ENCODE measurements at regions not wholly inside any gene's neighbourhood (a gene's known extent, or its start where the extent isn't known, plus 50 kb on each side); places are given as distances from the start of the nearest gene placed in this dataset.
"Not testable (repeated sequence)": the region's sequence is repeated elsewhere in the genome, so short reads cannot be mapped to it uniquely, and the experiment has no call there.

DNA sequence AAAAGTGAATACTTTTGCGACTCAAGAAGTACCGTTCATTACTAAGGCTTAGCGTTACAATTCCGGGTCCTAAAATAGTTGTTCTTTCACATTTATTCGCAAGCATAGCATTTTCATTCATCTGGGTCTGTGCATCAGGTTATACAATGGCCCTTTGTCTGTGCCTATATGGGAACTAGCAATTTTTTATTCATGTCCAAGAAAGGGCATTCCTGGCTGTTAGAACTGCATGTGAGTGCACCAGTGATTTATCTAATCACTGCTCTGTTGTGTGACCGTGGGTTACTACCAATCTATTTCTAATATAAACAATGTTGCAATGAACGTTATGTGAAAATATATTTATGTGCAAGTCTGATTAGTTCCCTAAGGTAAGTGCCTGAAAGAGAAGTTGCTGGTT is 63.8 kb downstream of the SPANXA1 start:
- POLR2A ChIA-PET, H3K4me1 Mint-ChIP-seq, H3K9me3 Mint-ChIP-seq, H3K36me3 Mint-ChIP-seq, H3K4me3 Mint-ChIP-seq, ATAC-seq, H3K27me3 Mint-ChIP-seq, H3K27ac Mint-ChIP-seq, DNase-seq: not testable (repeated sequence)

DNA sequence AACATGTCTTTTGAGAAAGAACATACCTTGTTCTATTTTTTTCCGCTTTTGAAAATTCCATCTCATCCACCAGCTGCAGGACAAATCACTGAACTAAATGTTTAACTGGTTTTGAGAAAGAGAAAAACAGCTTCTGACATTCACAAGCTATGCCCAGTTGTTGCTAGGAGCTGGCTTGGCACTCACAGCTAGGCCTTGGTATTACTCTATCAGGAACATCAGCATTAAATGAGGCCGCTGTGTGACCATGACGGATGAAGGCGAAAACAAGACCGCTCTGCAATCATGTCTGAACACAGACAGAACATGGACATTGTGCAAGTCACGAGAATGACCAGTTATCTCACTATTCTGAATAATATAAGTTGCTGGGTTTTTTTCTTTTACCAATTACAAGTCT is 108.8 kb downstream of the SPANXA1 start:
- POLR2A ChIA-PET, ATAC-seq, H3K4me3 Mint-ChIP-seq, H3K27ac Mint-ChIP-seq, H3K4me1 Mint-ChIP-seq, H3K27me3 Mint-ChIP-seq, H3K36me3 Mint-ChIP-seq, DNase-seq, H3K9me3 Mint-ChIP-seq: not testable (repeated sequence)

DNA sequence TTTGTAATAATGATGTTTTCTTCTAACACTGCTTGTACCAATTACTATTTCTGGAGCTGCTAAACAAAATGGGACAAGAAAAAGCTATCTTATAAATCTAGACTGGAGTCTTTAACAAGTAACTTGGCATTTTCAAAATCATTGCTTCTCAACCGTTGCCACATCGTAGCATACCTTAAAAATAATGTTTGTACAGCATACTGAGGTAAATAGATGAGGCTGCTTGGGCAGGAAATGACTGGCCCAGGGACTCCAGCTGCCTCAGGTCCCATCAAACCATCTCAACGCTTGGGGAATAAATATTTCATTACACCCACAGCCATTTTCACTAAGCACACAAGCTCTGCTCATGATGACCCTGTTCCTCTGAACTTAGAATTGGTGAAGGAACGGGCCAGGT is 115.1 kb downstream of the SPANXA1 start:
- no peaks in the 10 kb centered on the region for H3K4me1 Mint-ChIP-seq
- peaks cover 0 to 10% (median 0%) of the 10 kb centered on the region in 9 donors for H3K9me3 Mint-ChIP-seq
- ATAC-seq (no peak), DNase-seq (no peak)
- POLR2A ChIA-PET: no interaction called here
- H3K4me3 Mint-ChIP-seq: no peak overlapping the region
- peaks cover 0 to 6% (median 0%) of the 10 kb centered on the region in 3 donors for H3K36me3 Mint-ChIP-seq
- H3K27me3 Mint-ChIP-seq: no peaks in the 10 kb centered on the region
- H3K27ac Mint-ChIP-seq: no peak overlapping the region

DNA sequence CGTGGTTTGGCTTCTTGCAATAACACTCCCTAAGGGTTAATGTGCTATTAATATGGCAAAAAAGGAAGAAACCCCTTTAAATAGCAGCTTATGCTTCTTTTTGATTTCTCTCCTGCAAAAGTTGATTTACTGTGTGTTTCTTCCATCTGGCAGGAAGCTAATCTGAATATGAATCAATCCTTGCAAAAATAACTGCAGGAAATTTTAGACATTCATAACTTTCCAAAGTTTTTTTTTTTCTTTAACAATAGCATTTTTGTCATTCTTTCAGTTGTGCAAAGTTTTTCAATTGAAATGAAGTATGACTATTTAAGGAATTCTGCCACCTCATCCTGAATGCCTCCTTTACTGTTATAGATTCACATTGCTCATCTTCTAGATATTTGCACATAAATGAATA is 115.6 kb downstream of the SPANXA1 start:
- H3K4me3 Mint-ChIP-seq: no peak overlapping the region
- no peaks in the 10 kb centered on the region for H3K27me3 Mint-ChIP-seq
- no peaks in the 10 kb centered on the region for H3K4me1 Mint-ChIP-seq
- ATAC-seq (no peak), DNase-seq (no peak)
- no peak overlapping the region for H3K27ac Mint-ChIP-seq
- H3K36me3 Mint-ChIP-seq: peaks cover 0 to 6% (median 0%) of the 10 kb centered on the region in 3 donors
- POLR2A ChIA-PET: no interaction called here
- H3K9me3 Mint-ChIP-seq: peaks cover 0 to 10% (median 0%) of the 10 kb centered on the region in 9 donors

DNA sequence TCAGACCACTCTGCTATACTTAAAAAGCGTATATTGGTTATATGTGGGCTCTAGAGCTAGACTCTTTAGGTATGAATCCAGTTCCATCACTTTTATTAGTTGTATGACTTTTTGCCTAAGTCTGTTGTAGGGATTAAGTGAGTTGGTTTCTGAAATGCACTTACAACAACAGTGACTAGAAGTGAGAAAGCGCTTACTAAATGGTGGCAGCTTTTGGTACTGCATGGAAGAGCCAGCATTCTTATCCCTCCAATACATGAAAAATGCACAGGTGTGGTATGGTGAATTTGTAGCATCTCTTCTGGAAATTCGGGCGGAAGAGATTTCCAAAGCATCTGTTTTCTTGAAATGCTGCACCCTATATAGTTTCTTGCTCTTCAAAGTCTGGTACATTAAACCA is 117.1 kb downstream of the SPANXA1 start:
- H3K4me1 Mint-ChIP-seq: no peaks in the 10 kb centered on the region
- no peak overlapping the region for H3K27ac Mint-ChIP-seq
- no peak overlapping the region for H3K4me3 Mint-ChIP-seq
- no peaks in the 10 kb centered on the region for H3K27me3 Mint-ChIP-seq
- DNase-seq (no peak), ATAC-seq (no peak)
- peaks cover 0 to 10% (median 0%) of the 10 kb centered on the region in 9 donors for H3K9me3 Mint-ChIP-seq
- POLR2A ChIA-PET: no interaction called here
- H3K36me3 Mint-ChIP-seq: peaks cover 0 to 6% (median 0%) of the 10 kb centered on the region in 3 donors

DNA sequence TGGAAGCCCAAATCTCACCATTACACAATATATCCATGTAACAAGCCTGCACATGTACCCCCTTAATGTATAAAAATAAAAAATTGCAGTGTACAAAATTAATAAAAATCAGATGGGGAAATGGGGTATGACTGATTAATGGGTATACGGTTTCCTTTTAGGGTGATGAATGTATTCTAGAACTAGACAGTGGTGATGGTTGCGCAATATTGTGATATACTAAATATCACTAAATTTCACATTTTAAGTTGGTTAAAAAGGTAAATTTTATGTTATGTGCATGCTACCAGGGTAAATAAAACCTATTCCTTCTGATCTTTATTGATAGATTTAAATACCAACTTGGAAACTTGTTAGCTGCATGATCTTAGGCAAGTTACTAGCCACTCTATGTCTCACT is 129.4 kb downstream of the SPANXA1 start:
- no peaks in the 10 kb centered on the region for H3K4me1 Mint-ChIP-seq
- no peak for DNase-seq
- no peak overlapping the region for H3K4me3 Mint-ChIP-seq
- POLR2A ChIA-PET: no interaction called here
- H3K27me3 Mint-ChIP-seq: no peaks in the 10 kb centered on the region
- ATAC-seq: no peak
- H3K36me3 Mint-ChIP-seq: no peaks in the 10 kb centered on the region
- H3K9me3 Mint-ChIP-seq: peaks cover 0 to 29% (median 5%) of the 10 kb centered on the region in 9 donors
- H3K27ac Mint-ChIP-seq: no peak overlapping the region

DNA sequence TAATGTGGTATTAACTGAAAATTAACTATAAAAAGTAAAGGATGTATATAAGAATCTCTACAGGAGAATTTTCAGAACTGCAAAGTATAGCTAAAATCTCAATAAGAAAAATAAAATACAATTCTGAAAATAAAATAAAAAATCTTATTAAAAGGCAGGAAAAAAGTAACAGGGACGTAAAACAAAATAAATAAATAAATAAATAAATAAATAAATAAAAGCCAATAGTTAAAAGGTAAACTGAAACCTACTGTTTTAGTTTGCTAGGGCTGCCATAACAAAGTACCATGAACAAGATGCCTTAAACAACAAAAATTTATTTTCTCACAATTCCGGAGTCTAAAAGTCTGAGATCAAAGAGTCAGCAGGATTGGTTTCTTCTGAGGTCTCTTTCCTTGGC is 140.6 kb downstream of the SPANXA1 start:
- DNase-seq (no peak), ATAC-seq (no peak)
- Mint-ChIP-seq H3K4me3 (no peak overlapping the region), H3K9me3 (peaks cover 0 to 4% (median 0%) of the 10 kb centered on the region in 9 donors), H3K27me3 (no peaks in the 10 kb centered on the region), H3K27ac (no peak overlapping the region), H3K36me3 (no peaks in the 10 kb centered on the region), H3K4me1 (no peaks in the 10 kb centered on the region)
- POLR2A ChIA-PET: no interaction called here

DNA sequence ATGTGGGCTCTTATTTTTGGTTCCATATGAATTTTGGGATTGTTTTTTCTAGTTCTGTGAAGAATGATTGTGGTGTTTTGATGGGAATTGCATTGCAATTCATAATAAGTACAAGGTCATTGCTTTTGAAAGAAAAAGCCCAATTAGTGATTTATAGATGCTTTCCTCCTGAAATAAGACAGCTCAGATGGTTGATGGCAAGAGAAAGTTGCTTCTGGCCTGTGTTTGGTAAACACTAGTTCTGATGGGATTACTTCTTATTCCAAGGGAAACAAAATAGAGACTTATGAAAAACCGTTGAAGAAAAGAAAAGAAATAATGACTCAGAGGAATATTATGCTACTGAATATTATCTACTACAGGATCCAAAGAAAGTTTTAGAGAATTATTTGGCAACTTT is 144.9 kb downstream of the SPANXA1 start:
- no peaks in the 10 kb centered on the region for H3K36me3 Mint-ChIP-seq
- no peak overlapping the region for H3K4me3 Mint-ChIP-seq
- no peak overlapping the region for H3K27ac Mint-ChIP-seq
- no peaks in the 10 kb centered on the region for H3K27me3 Mint-ChIP-seq
- ATAC-seq (no peak), DNase-seq (no peak)
- peaks cover 0 to 3% (median 0%) of the 10 kb centered on the region in 9 donors for H3K9me3 Mint-ChIP-seq
- POLR2A ChIA-PET: no interaction called here
- no peaks in the 10 kb centered on the region for H3K4me1 Mint-ChIP-seq

DNA sequence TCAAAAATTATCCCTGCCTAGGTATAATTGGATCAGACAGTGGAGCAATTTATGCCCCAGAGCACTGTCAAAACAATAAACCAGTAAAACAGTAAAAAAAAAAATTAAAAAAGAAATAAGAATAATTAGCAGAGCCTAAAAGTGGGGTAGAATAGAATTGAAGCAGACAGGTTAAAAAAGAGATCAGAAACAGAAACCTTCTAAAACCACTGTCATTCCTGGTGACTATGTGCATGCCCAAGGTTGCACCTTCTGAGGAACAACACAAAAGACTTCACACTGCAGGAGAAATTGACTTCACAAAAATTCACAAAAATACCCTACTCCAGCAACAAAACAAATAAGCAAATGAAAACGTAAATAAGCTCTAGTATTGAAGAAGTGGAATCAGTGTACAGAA is 168.6 kb downstream of the SPANXA1 start:
- Mint-ChIP-seq H3K27me3 (no peaks in the 10 kb centered on the region), H3K4me1 (peaks cover 0 to 2% (median 0%) of the 10 kb centered on the region in 4 donors), H3K27ac (no peak overlapping the region), H3K9me3 (peaks cover 0 to 8% (median 0%) of the 10 kb centered on the region in 9 donors), H3K4me3 (no peak overlapping the region), H3K36me3 (no peaks in the 10 kb centered on the region)
- DNase-seq (no peak), ATAC-seq (no peak)
- POLR2A ChIA-PET: no interaction called here

DNA sequence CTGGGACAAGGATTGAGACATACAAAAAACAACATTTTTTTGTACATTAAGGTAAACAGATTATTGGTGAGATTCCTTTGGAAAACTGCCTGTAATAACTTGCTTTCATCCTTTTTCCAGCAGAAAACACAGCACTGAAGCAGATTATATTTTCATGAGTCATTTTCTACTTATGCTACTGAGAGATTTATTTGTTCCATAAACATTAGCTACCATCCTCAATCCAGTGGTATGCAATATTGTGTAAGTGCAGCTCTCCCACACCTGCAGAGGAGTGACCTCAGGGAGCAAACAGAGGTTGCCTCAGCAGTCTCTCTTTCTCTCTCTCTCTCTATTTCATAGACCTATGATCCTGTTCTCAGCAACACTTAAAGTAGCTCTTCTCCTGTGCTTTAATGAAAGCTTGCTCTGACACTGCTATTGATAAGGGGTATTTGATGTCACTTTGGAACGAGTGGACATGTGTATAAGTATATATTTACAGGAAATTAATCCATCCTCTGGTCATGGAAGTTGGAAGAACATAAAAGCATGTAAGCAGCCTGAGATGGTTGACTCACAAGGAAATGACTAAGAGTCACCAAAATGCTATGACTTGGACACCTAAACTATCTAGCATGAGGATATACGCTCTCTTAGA is 163.7 kb upstream of the SPANXC start:
- H3K4me1 Mint-ChIP-seq: no peaks in the 10 kb centered on the region
- peaks cover 0 to 4% (median 0%) of the 10 kb centered on the region in 9 donors for H3K9me3 Mint-ChIP-seq
- no peak overlapping the region for H3K4me3 Mint-ChIP-seq

DNA sequence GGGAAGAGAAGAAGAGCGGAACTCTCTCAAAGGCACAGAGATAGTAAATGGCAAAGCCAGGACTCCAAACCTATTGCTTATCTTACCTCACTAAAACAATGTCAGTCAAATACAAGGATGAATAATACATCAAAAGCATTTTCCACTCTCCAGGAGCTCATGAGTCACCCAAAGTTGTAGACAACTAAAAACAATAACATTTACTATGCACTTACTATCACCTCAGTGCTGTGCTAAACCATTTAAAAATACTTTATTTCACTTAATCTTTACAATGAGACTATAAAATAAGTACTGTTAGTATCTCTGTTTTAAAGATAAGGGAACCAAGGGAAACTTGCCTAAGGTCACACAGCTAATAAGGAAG is 163.2 kb upstream of the SPANXC start:
- H3K4me3 Mint-ChIP-seq: no peak overlapping the region
- peaks cover 0 to 4% (median 0%) of the 10 kb centered on the region in 9 donors for H3K9me3 Mint-ChIP-seq
- no peaks in the 10 kb centered on the region for H3K4me1 Mint-ChIP-seq
- no peaks in the 10 kb centered on the region for H3K27me3 Mint-ChIP-seq
- ATAC-seq (no peak), DNase-seq (no peak)
- POLR2A ChIA-PET: no interaction called here
- no peaks in the 10 kb centered on the region for H3K36me3 Mint-ChIP-seq
- no peak overlapping the region for H3K27ac Mint-ChIP-seq

More for the DNA sequence above, 163.7 kb upstream of the SPANXC start:
- no peak for ATAC-seq
- POLR2A ChIA-PET: no interaction called here
- no peaks in the 10 kb centered on the region for H3K27me3 Mint-ChIP-seq
- no peak for DNase-seq
- H3K27ac Mint-ChIP-seq: no peak overlapping the region
- H3K36me3 Mint-ChIP-seq: no peaks in the 10 kb centered on the region

DNA sequence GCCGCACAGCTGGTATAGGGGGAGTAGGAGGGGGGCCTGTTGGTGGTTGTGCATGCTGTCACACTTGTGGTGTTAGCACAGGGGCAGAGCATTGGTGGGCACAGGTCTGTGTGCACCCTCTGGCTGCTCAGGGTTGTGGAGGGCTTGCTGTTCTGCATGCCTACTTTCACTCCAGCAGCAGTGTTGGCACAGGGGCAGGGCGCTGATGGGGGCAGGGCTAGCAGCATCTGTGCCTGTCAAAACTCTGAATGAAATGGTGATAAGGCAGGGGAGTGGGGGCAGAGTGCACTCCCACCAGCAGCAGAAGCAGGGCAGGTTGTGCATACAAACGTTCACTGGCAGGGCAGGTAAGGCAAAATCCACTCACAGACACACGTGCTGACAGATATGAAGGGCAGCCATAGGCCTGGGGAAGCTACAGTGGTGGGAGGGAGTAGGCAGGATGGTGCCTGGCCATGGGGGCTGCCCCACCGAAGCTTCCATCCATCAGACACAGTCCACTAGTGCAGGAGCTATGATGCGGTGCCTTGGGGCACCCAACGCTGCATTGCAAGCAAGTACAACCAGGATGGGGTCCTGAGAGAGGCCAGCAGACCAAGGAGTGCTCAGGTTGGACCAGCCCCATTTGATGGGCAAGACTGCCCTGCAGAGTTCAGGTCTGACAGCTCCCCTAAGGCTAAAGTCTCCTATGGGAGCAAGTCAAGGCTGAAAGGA is 160.7 kb upstream of the SPANXC start:
- Mint-ChIP-seq H3K4me1 (no peaks in the 10 kb centered on the region), H3K4me3 (peak overlapping the region in 1 of 10 donors; percentile 29), H3K9me3 (peaks cover 0 to 12% (median 4%) of the 10 kb centered on the region in 9 donors), H3K27ac (no peak overlapping the region), H3K36me3 (no peaks in the 10 kb centered on the region), H3K27me3 (no peaks in the 10 kb centered on the region)
- ATAC-seq (no peak), DNase-seq (no peak)
- POLR2A ChIA-PET: no interaction called here

DNA sequence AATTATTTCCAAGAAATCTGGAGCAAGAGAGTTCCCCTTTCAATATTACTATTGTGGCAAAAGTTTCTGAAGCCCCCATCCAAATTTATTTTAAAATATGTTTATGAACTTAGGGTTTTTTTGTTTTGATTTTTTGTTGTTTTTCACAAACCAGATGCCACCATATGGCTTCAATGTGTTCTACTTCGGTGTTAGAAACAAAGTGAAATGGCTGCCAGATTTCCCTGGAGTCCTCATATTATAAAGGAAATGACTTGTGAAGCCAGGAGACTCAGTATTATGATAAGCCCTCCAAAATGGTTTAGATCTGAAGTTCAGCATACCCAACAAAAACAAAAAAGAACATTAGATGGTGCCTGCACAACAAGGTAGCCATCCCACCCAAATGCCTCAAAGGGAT is 154.2 kb upstream of the SPANXC start:
- no peak for ATAC-seq
- H3K27me3 Mint-ChIP-seq: no peaks in the 10 kb centered on the region
- H3K9me3 Mint-ChIP-seq: peaks cover 0 to 25% (median 5%) of the 10 kb centered on the region in 9 donors
- POLR2A ChIA-PET: no interaction called here
- no peaks in the 10 kb centered on the region for H3K36me3 Mint-ChIP-seq
- no peak overlapping the region for H3K4me3 Mint-ChIP-seq
- no peaks in the 10 kb centered on the region for H3K4me1 Mint-ChIP-seq
- H3K27ac Mint-ChIP-seq: no peak overlapping the region
- no peak for DNase-seq

Data from naive thymus-derived CD8-positive, alpha-beta T cell (primary cell).